IMR-90 (cell line): ENCODE measurements at regions not wholly inside any gene's neighbourhood (a gene's known extent, or its start where the extent isn't known, plus 50 kb on each side); places are given as distances from the start of the nearest gene placed in this dataset.

ENCODE experiments used
- ATAC-seq: fragments of 200-7000 bp; cut with Tn5 transposase; 2 replicates; pipeline ENCODE4 v1.9.1; 2020; ENCODE audit warnings: low read depth, mild to moderate bottlenecking, moderate library complexity
- BruUV-seq: library from RNA; stranded (reverse); fragments of 400-500 nt; replicated peaks from 2 replicates; lab custom pipeline; 2021; lab: Mats Ljungman, UMichigan
- CTCF ChIA-PET: fragments of 300-600 bp; formaldehyde crosslinking; extraction: SDS; loops from one replicate; lab custom pipeline; 2021; ENCODE audit warnings: antibody characterized with exemption; lab: Yijun Ruan, JAX
- POLR2A ChIA-PET: fragments of 300-600 bp; sonication (Branson Sonifier 250); formaldehyde crosslinking; loops from one replicate; lab custom pipeline; 2022; ENCODE audit warnings: antibody characterized with exemption; ENCODE audit not compliant: unreplicated experiment; lab: Charles Lee
- DNase-seq: peaks from one replicate; pipeline ENCODE4 v3.0.0; 2013
- H2AFZ ChIP-seq: replicated peaks from 2 replicates; pipeline ENCODE3; 2013; ENCODE audit warnings: low read length, mild to moderate bottlenecking; ENCODE audit not compliant: poor library complexity
- H2AK5ac ChIP-seq: 2 replicates; pipeline ENCODE4 v1.6.1; 2013; ENCODE audit warnings: low read depth, low read length, inconsistent platforms
- H2AK9ac ChIP-seq: replicated peaks from 2 replicates; pipeline ENCODE3; 2013; ENCODE audit warnings: mild to moderate bottlenecking, low read depth, low read length, moderate library complexity; ENCODE audit not compliant: poor library complexity
- H2BK120ac ChIP-seq: 2 replicates; pipeline ENCODE4 v1.6.1; 2013; ENCODE audit warnings: low read depth, low read length, inconsistent platforms
- H2BK15ac ChIP-seq: 3 replicates; pipeline ENCODE4 v1.6.1; 2013; ENCODE audit warnings: low read depth, low read length, inconsistent platforms
- H2BK20ac ChIP-seq: 2 replicates; pipeline ENCODE4 v1.6.1; 2013; ENCODE audit warnings: low read depth, mild to moderate bottlenecking, inconsistent platforms, low read length, moderate library complexity
- H2BK5ac ChIP-seq: 2 replicates; pipeline ENCODE4 v1.6.1; 2013; ENCODE audit warnings: mild to moderate bottlenecking, low read depth, low read length, inconsistent platforms; ENCODE audit not compliant: poor library complexity, severe bottlenecking
- H3K14ac ChIP-seq: replicated peaks from 2 replicates; pipeline ENCODE4 v1.6.1; 2013; ENCODE audit warnings: low read depth, low read length, inconsistent platforms
- H3K18ac ChIP-seq: 2 replicates; pipeline ENCODE4 v1.6.1; 2013; ENCODE audit warnings: low read depth, low read length, control low read depth
- H3K23ac ChIP-seq: 2 replicates; pipeline ENCODE4 v1.6.1; 2013; ENCODE audit warnings: low read depth, low read length, inconsistent platforms
- H3K27ac ChIP-seq: 2 replicates; pipeline ENCODE4 v1.5.1; 2013; ENCODE audit warnings: mild to moderate bottlenecking, control low read depth, low read length; ENCODE audit not compliant: insufficient read depth
- H3K27me3 ChIP-seq: 2 replicates; pipeline ENCODE4 v1.6.1; 2013; ENCODE audit warnings: low read length; ENCODE audit not compliant: control insufficient read depth, insufficient read depth
- H3K36me3 ChIP-seq: 2 replicates; pipeline ENCODE4 v1.6.1; 2013; ENCODE audit warnings: low read length, mixed read lengths; ENCODE audit not compliant: control insufficient read depth, insufficient read depth
- H3K4ac ChIP-seq: 2 replicates; pipeline ENCODE4 v1.6.1; 2013; ENCODE audit warnings: low read depth, low read length, inconsistent platforms
- H3K4me1 ChIP-seq: 2 replicates; pipeline ENCODE4 v1.6.1; 2013; ENCODE audit warnings: low read length, mixed read lengths; ENCODE audit not compliant: control insufficient read depth, insufficient read depth
- H3K4me2 ChIP-seq: 2 replicates; pipeline ENCODE4 v1.6.1; 2013; ENCODE audit warnings: low read depth, mild to moderate bottlenecking, control low read depth, low read length, moderate library complexity
- H3K4me3 ChIP-seq: 2 replicates; pipeline ENCODE4 v1.5.1; 2013; ENCODE audit warnings: low read depth, mild to moderate bottlenecking, control low read depth, low read length, moderate library complexity; ENCODE audit not compliant: insufficient read depth
- H3K56ac ChIP-seq: 2 replicates; pipeline ENCODE4 v1.6.1; 2013; ENCODE audit warnings: low read length, inconsistent platforms; ENCODE audit not compliant: insufficient read depth; ENCODE audit errors: extremely low read depth
- H3K79me1 ChIP-seq, 2 experiments: 2 replicates each; pipeline ENCODE4 v1.6.1; 2013; ENCODE audit warnings: low read length in 2 of 2, inconsistent platforms in 1 of 2, low read depth in 1 of 2
- H3K9ac ChIP-seq: 2 replicates; pipeline ENCODE4 v1.6.1; 2013; ENCODE audit warnings: low read depth, low read length, control low read depth
- H3K9me1 ChIP-seq: 2 replicates; pipeline ENCODE4 v1.6.1; 2013; ENCODE audit warnings: low read length, inconsistent platforms; ENCODE audit not compliant: insufficient read depth
- H3K9me3 ChIP-seq: 2 replicates; pipeline ENCODE4 v1.6.1; 2013; ENCODE audit warnings: low read length; ENCODE audit not compliant: control insufficient read depth, insufficient read depth
- H4K20me1 ChIP-seq: 2 replicates; pipeline ENCODE4 v1.6.1; 2013; ENCODE audit warnings: low read length, inconsistent platforms; ENCODE audit not compliant: insufficient read depth
- H4K5ac ChIP-seq: 2 replicates; pipeline ENCODE4 v1.6.1; 2013; ENCODE audit warnings: mild to moderate bottlenecking, low read depth, low read length, control low read depth
- H4K8ac ChIP-seq, 2 experiments: 2 replicates each; pipeline ENCODE4 v1.6.1; 2013; ENCODE audit warnings: low read depth in 2 of 2, low read length in 2 of 2, control low read depth in 1 of 2, inconsistent platforms in 1 of 2
- H4K91ac ChIP-seq: 2 replicates; pipeline ENCODE4 v1.6.1; 2013; ENCODE audit warnings: low read depth, low read length, inconsistent platforms; ENCODE audit not compliant: insufficient read depth
- FOS ChIP-seq: fragments of 150-350 bp; IDR thresholded peaks from 2 replicates; pipeline ENCODE4 v1.6.1; 2016; ENCODE audit warnings: low read depth, low read length
- WGBS, 2 experiments: methylation state at CpG; one replicate each; pipeline versions ENCODE4 v1.1.5 to v1.1.7; 2013; ENCODE audit warnings: missing lambda C conversion rate in 2 of 2; ENCODE audit not compliant: insufficient read length in 1 of 2; ENCODE audit errors: extremely low coverage in 2 of 2; 5-methylcytosine and 5-hydroxymethylcytosine counted together
- dilution Hi-C: fragments of 300-500 bp; cut with HindIII; formaldehyde crosslinking; loops from one replicate; pipeline ENCODE4 v1.14.3; 2018; ENCODE audit warnings: low sequenced_read_pairs; ENCODE audit not compliant: unreplicated experiment
- in situ Hi-C: fragments of 300-500 bp; cut with MboI; formaldehyde crosslinking; loops from 3 replicates; pipeline ENCODE4 v1.14.3; 2019; ENCODE audit warnings: low sequenced_read_pairs, inconsistent platforms, mixed read lengths
- intact Hi-C: fragments of 100-400 bp; cut with micrococcal nuclease; formaldehyde crosslinking; loops from 2 replicates; pipeline ENCODE4 v1.10.0; 2022

- dilution Hi-C loops = no loop called here
- Histone ChIP-seq H3K9me1 (no peaks in the 10 kb centered on the region), H2AK9ac (no peak overlapping the region), H2BK120ac (no peak overlapping the region), H4K5ac (no peak overlapping the region), H4K8ac (no peak overlapping the region), H3K9me3 (peaks cover 22% of the 10 kb centered on the region), H3K56ac (no peak overlapping the region), H2BK5ac (no peak overlapping the region), H2AFZ (no peak overlapping the region), H3K4me2 (no peak overlapping the region), H3K4me3 (no peak overlapping the region), H3K9ac (no peak overlapping the region), H3K18ac (no peak overlapping the region), H3K23ac (no peak overlapping the region), H4K20me1 (no peaks in the 10 kb centered on the region), H3K27ac (no peak overlapping the region), H3K36me3 (no peaks in the 10 kb centered on the region), H3K79me1 (no peaks in the 10 kb centered on the region), H4K91ac (no peak overlapping the region), H3K4me1 (no peaks in the 10 kb centered on the region), H2BK20ac (no peak overlapping the region), H2AK5ac (no peak overlapping the region), H2BK15ac (no peak overlapping the region), H3K27me3 (no peaks in the 10 kb centered on the region), H3K4ac (no peak overlapping the region), H3K14ac (no peak overlapping the region)
- intact Hi-C loops = no loop called here
- DNase-seq = no peak
- TF ChIP-seq FOS = no peak
- CTCF ChIA-PET = no interaction called here
- BruUV-seq = no TSS peak
- POLR2A ChIA-PET = no interaction called here
- no CpG with 5 or more reads among the region's 3 CpGs for WGBS, 2 experiments
- no peak for ATAC-seq
- in situ Hi-C loops = no loop called here
Measured at GRCh38 chr15:52980446-52980845, 190.3 kb upstream of the ONECUT1 start.
